ENCODE measurements at regions not wholly inside any gene's neighbourhood (a gene's known extent, or its start where the extent isn't known, plus 50 kb on each side); places are given as distances from the start of the nearest gene placed in this dataset.

DNA sequence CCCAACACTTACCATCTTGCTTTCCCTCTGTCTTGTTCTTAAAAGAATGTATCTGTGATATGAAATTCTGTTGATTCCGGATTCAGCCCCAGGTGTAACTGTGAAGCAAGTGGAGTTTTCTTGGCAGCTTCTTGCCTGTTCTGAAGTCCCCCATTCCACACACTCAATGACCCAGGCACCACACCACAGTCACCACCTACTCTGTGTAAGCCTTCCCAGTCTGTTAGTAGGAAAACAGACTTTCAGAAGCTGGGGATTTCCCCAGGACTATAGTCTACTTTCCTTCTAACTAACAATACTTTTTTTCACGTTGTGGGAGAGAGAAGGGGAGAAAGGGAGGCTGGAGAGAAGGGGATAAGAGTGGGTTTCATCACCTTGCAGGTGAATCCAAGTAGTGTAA is 299.1 kb upstream of the PROX1 start:
- no peak for DNase-seq

DNA sequence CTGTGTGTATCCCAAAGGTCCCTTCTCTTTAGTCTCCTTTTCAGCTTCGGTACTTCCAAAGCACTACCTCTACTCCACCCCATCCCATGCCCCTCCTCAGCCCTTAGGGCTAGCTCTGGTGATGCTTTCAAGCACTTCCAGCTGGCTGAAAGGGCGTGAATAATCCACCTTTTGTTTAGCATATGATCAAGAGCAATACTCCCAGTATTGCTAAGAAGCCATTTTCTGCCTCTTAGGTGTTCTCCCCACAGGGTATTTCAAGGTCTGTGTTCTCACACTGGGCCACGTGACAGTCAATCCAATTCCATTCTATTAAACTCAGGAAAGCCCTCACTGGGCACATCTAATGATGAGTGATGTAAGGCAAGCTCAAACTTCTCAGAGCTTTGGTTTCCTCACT is 298.5 kb upstream of the PROX1 start:
- DNase-seq, result no peak

DNA sequence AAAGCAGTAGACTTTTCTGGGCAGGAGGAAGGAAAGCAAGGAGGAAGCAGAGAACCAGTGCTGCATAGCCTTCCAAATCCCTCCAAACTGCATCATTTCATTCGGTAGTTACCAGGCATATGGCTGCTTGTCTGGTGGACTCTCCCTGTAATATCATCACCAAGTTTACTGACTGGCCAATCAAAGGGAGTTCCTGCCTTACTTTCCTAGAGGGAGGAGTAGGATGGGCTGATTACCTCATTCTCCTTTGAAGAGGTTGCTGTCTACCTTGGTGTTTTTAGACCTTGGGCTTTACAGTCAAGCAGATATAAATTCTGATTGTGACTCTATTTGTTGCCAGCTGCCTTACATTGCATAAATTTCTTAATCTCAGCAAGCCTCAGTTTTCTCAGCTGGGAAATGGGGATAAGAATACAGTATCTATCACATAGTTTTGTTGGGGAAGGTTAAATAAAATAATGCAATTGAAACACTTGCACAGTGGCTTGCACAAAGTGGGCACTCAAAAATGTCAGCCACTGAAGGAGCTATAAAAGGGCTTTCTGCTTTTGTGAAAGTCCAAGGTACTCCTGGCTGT is 297.3 kb upstream of the PROX1 start:
- DNase-seq, result no peak

DNA sequence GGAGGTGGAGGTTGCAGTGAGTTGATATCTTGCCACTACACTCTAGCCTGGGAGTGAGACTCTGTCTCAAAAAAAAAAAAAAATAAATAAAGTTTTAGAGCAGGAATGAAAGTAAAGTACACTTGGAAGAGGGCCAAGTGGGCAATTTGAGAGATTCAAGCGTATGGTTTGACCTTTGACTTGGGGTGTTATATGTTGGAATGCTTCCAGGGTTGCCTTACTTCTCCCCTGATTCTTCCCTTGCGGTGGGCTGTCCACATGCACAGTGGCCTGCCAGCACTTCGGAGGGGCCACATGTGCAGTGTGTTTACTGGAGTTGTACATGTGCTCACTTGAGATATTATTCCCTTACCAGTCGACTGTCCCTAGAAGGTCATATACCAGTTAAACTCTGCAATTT is 295.5 kb upstream of the PROX1 start:
- no peak for DNase-seq

DNA sequence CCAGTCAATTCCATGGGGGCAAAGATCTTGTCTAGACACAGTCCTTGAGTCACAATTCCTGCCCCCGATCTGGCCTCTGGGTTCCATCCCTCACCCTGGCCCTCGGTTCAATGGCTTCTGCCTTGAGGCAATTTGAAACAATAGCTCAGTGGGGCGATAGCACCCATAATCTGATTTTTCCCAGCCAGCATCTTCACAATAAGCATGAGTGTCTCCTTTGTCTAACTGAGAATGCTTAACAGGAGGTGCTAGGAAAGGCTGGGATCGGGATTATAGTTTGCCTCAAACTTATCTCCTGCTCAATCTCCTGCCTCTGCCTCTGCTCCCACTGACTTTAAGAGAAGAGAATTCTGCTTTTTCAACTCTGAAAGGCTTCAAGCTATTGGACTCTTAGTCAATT is 293.9 kb upstream of the PROX1 start:
- DNase-seq, result no peak

DNA sequence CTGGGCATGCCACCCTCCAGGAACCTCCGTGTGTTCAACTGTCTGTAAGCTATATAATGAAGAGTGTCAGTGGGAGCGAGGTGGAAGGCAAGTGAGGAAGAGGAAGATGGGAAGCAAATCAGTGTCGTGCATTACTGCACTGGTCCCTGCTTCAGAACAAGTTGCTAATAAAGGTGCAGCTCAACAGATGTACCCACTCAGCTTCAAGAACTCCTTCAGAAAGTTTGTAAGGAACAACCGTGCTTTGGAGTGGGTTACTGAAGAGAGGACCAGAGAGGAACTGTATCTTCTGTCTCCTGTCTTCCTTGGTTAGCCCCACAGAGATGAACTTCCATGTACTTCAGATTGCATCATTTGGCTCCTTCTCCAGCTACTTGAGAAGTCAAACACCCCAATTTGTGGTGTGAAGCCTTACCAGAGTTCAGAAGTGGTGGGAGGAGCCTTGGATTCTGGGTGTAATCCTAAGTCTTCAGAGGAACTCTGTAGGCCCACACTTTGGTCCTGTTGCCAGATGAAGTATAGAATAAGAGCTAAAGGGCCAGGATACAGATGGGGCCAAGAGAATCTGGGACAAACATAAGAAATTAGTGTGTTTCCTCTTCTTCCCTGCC is 290.5 kb upstream of the PROX1 start:
- no peak for DNase-seq

DNA sequence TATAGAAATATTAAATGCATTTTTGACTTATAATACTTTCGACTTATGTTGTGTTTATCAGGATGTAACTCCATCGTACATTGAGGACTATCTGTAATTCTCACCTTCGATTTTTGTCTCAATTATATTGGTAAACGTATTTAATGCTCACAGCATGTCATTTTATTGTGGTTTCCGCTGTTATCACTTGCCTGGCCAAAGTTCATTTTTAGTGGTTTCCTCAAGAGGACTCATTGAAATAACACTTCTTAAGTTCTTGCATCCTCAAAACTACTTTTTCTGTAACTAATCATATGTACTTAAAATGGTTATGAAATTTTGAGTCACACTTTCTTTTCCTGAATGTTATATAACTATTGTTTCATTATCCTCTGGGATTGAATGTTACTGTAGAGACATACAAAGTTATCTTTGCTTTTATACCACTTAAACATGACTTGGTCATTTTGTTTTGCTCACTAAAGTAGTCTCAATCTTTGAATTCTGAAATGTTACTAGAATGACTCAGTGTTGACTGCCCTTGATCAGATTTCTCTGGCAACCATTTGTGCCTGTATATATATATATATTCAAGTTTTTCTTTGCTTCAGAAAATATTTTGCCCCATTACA is 289.6 kb upstream of the PROX1 start:
- DNase-seq, result no peak

DNA sequence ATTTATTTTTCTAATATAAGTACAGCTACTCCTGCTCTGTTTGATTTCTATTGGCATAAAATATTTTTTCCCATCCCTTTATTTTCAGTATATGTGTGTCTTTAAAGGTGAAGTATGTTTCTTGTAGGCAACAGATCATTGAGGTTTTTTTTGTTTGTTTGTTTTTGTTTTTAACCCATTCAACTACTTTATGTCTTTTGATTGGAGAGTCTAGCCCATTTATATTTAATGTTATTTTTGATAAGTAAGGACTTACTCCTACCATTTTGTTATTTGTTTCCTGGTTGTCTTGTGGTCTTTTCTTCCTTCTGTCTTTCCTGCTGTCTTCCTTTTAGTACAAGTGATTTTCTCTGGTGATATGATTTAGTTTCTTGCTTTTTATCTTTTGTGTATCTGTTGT is 285.1 kb upstream of the PROX1 start:
- no peak for DNase-seq

DNA sequence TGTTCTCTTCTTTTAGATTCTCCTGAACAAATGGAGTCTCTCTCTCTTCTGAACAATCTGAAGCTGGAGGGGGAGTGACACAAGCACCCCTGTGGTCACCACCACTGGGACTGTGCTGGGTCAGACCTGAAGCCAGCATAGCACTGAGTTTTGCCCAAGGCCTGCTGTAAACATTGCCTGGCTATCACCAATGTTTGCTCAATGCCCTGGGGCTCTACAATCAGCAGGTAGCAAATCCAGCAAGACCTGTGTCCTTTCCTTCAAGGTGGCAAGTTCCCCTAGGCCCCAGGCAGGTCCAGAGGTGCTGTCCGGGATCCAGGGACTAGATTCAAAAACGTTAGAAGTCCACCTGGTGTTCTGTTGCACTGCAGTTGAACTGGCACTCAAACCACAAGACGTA is 282.8 kb upstream of the PROX1 start:
- DNase-seq, result no peak

DNA sequence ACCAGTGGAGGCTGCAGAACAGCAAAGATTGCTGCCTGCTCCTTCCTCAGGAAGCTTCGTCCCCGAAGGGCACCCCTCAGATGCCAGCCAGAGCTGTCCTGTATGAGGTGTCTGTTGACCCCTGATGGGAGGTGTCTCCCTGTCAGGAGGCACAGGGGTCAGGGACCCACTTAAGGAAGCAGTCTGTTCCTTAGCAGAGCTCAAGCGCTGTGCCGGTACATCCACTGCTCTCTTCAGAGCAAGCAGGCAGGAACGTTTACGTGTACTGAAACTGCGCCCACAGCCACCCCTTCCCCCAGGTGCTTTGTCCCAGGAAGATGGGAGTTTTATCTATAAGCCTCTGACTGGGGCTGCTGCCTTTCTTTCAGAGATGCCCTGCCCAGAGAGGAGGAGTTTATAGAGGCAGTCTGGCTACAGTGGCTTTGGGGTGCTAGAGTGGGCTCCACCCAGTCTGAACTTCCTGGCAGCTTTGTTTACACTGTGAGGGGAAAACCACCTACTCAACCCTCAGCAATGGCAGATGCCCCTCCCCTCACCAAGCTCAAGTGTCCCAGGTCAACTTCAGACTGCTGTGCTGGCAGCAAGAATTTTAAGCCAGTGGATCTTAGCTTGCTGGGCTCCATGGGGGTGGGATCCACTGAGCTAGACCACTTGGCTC is 275.8 kb upstream of the PROX1 start:
- DNase-seq, result peak; percentile 3

DNA sequence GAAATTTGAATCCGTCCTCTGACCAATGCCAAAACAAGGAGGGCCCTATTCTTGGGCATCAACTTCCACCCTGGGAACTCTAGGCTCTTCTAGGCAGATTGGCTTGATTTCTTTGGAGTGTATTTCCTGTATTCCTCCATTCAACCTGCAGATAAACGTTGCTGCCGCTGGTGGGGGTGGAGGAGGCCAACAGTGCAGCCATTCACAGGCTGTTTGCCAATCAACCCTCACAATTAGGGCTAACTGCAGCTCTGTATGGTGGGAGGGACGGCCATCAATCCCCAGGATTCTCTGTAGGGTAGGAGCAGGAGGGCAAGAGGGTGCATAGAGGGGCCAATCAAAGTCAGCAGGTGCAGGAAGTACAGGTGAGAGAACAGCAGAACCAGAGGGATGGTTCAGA is 273.1 kb upstream of the PROX1 start:
- no peak for DNase-seq

DNA sequence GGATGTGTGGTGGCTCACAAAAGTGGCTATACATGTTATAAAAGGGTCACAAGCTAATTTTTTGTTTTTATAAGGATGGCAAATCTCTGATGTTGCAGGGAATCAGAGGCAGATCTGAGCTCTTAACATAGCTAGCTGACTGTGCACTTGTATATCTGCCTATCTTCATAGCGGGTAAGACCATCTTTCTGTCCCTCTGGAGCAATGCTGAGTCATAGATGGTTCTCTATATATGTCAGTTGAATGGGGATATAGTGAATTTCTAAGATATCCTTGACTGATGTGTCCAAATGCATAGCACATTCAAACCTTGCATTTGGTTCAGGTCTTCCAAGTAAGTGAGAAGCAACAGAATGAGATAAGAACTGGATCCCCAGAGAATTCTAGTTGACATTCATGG is 272.6 kb upstream of the PROX1 start:
- no peak for DNase-seq

DNA sequence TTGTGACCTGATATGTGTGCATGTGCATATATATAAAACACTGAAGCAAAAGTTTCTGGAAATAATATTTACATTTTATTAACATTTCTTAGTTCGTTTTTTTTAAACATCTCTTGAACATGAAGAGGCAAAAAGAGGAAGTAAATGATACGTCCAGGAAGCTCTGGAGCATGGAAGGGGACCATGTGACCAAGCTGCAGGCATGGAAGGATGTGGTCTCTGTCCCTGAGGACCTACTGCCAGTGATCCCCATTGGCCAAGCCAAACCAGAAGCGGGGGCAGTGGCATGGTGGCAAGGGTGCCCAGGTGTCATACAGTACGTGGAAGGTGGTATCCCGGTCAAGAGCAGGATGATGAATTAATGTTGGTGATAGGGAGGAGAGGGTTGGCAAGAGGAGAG is 268.3 kb upstream of the PROX1 start:
- DNase-seq, result no peak

DNA sequence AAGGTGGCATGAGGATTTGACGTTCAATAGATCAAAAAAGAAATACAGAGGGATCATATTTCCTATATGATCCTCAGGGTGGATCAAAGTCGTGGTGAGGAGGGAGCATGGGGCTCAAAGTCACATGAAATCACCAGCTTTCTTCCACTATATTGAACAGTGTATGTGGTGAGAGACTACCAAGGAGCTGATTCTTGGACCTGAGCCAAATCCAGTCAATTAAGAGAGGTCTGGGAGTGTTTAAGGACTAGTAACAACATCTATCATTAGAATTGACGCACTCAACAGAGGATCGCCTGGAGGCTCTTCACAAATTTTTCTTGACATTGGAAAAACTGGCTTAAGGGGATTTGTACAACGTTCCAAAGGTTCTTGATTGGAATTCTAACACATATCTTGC is 267.7 kb upstream of the PROX1 start:
- no peak for DNase-seq

DNA sequence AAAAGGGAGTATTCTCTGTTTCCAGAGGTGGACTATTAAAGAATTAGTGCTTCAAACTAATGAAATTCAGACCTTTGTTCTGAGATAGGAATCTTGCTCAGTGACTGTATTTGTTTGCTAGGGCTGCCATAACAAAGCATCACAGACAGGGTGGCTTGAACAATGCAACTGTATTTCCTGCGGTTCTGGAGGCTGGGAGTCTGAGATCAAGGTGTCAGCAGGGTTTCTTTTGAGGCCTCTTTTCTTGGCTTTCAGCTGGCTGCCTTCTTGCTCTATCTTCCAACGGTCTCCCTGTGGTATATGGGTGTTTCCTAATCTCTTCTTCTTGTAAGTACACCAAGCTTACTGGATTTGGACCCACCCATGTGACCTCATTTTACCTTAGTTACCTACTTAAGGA is 264.6 kb upstream of the PROX1 start:
- DNase-seq, result no peak

DNA sequence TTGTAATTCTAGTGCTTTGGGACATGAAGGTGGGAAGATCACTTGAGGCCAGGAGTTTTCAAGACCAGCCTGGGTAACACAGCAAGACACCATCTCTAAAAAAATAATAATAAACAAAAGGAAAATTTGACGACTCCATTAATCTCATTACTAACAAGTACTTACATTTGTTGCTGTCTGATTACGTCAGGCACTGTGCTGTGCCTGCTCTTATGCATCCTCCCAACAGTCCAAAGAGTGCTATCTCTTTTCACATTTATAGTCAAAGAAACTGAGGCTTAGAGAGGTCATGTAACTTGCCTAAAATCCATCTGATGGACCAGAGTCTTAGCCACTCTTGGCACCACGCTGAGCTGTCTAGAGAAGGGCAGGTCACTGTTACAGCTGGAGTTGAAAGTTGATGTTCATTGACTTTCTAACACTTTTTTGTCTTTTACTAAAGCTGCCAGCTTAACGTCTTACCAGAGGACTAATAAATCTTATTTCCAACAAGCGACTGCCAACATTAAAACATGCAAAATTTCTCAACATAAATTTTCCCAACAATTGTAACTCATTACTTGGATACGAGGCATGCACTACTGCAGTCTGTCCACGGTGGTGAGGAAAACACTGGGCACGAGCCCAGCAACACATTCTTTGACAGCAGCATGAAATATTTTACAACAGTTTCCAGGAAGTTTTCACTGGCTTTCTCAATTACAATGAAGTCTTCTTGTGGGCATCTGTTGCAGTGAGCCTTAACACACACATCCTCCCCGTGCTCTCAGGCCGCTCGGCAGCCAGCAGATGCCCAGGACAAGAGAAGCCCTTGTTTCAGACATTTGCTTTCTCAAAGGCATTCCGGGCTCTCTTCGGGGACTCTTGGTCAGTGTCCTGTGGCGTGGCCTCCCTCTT is 262.9 kb upstream of the PROX1 start:
- DNase-seq, result no peak

DNA sequence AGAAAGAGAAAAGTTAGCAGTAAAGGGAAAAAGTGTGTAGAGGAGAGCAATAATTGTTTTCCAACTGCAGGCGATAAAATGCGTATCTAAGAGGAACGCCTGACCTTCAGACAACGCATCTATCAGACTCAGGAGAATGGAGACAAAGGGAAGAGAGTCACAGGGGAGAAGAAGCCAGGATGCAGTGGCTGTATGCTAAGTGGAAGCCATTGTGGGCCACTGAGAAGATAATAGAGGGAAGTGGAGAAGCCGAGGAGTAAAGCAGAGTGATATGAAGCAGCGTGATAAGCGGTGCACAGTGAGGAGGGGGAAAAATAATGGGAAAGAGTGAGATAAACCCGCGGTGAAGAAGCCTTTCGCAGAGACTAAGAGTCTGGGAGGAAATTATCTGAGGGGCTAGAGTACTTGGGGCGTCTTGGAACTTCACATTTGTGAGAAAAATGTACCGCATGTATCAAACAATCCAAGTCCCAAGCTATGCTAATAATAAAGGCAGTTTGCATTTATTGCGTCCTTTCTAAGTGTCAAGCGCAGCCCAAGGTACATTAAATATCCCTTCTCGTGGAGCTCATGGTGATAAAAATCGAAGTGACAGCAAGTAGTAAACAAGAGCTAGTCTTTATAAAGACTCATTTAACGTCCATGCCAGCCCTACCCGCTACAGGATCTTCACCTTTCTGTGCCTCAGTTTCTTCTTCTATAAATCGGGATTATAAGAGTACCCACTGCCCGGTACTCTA is 259.8 kb upstream of the PROX1 start:
- DNase-seq, result no peak

DNA sequence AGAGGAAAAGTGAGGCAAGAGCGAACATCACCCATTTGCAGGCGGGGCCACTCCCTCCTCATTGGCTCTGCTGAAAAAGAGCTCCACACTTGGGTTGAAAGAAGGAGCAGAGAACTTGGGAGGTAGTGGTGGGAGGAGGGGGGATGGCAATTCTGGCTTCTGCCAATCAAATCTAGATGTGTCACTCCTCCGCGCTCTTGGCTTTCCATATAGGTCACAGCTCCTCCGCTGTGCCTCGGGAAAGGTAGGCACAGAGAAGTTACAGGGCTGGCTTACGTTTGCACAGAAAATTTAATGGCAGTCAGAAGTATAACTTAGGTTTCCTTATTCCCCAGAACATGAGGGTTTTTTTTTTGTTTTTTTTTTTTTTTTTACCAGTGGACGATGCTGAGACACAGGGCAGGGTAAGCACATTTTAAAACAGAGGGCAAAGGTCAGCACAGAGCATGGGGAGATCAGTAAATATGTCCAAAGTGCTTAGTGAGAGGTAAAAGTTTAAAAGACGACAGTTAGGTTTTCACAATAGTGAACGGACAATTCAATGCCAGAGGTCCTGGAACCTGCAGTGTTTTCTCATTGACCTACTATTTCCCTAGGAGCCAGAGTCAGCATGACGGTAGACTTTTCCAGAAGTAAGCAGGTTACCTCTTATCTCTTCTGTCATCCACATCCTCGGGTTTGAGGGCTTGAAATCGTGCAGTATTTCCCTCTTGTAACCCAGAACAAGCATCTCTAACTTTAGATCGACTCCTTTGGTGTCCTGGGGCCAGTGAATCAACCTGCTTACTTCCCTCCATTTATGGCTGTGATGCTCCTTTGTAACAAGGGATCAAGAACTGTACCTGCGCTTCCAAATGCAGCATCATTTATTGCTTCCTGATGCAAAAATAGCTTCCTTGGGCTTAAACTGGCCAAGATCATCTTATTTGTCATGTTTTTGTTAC is 258.9 kb upstream of the PROX1 start:
- DNase-seq, result no peak

DNA sequence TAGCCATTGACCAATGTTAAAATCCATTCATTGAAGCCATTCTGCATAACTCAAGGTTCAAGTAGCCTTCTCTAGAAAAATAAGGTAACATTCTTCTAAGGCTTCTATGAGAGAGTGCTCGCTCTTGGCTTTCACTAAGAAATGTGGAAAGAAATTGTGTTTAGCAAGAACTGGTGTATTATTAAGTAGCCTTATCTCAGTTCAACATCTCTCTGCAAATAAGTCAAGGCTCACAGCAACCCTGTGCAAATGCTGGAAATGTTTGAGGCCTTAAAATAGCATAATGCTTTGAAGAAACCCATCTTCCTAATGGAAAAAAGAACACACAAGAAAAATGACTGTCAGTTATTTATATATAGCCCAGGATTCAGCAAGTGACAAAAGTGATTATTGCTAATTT is 254.1 kb upstream of the PROX1 start:
- DNase-seq, result no peak

DNA sequence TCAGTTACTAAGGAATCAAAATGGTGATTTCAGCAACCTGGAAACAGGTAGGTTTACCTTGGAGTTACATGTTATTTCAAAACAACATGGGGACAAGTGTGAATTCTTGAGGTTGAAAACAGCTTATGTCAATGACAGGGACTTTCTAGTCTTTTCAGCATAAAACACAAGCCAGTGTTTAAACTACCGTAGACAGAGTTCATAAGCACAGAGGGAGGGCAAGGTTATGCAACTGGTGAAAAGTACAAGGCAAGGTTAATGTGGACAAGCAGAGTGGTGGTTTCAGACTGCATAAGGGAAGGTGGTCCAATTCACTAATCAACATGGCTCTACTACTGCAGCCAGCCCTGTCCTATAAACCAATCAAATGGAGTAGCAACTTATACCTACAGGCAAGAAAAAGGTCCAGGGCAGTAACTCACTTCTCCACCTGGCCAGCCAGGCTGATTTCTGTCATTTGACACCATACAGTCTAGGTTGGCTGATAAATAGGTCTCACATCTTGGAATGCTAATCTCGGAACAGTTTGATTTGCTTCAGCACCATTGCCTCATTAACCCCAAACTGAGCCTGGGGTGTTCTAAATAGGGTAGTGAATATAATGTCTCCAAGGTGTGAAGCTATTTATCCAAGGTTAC is 250.3 kb upstream of the PROX1 start:
- no peak for DNase-seq

DNA sequence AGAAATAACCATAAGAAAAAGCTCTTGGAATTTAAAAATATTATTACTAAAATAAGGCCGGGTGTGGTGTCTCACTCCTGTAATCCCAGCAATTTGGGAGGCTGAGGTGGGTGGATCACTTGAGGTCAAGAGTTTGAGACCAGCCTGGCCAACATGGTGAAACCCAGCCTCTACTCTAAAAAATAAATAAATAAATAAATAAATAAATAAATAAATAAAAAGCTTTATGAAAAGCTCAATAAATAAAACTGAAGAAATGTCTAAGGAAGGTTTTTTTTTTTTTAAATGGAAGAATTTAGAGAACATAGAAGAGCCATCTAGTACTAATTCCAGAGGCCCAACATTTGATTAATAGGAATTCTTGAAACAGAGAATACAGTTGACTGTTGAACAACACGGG is 249.1 kb upstream of the PROX1 start:
- DNase-seq, result no peak

All from activated CD4-positive, alpha-beta T cell treated with anti-CD3 and anti-CD28 coated beads, Interleukin-2, amount 50 U/mL, for 1 hour (primary cell).